GM23338 (cell line): ENCODE measurements at regions not wholly inside any gene's neighbourhood (a gene's known extent, or its start where the extent isn't known, plus 50 kb on each side); places are given as distances from the start of the nearest gene placed in this dataset.

ENCODE experiments used
- CREB1 ChIP-seq: fragments of 250-450 bp; sonication (Bioruptor Pico); IDR thresholded peaks from 2 replicates; pipeline ENCODE4 v1.5.0; 2020; ENCODE audit warnings: low read depth, mild to moderate bottlenecking, moderate library complexity
- CTCF ChIP-seq, 2 experiments: fragments of 200-600 bp in 1 of 2; sonication (generic) in 1 of 2; conservative IDR thresholded peaks; 2 replicates each; pipeline versions ENCODE4 v1.5.1 to v1.6.1; 2016 to 2017; ENCODE audit warnings: antibody characterized with exemption in 2 of 2, low read depth in 2 of 2, mild to moderate bottlenecking in 2 of 2, moderate library complexity in 1 of 2
- ETS1 ChIP-seq: IDR thresholded peaks from 2 replicates; pipeline ENCODE4 v1.6.1; 2016; ENCODE audit warnings: antibody characterized with exemption
- EZH2 ChIP-seq: fragments of 200-600 bp; sonication (generic); IDR thresholded peaks from one replicate; pipeline ENCODE4 v1.8.0; 2017; ENCODE audit warnings: antibody characterized with exemption, mild to moderate bottlenecking, low read depth; ENCODE audit not compliant: unreplicated experiment
- EZH2phosphoT487 ChIP-seq: fragments of 200-600 bp; sonication (generic); IDR thresholded peaks from one replicate; pipeline ENCODE4 v1.8.1; 2018; ENCODE audit warnings: antibody characterized with exemption; ENCODE audit not compliant: unreplicated experiment
- JUNB ChIP-seq: IDR thresholded peaks from one replicate; pipeline ENCODE4 v1.6.1; 2016; ENCODE audit warnings: antibody characterized with exemption; ENCODE audit not compliant: unreplicated experiment
- POLR2AphosphoS5 ChIP-seq: IDR thresholded peaks from 2 replicates; pipeline ENCODE4 v1.6.1; 2016; ENCODE audit warnings: antibody characterized with exemption, low read depth
- REST ChIP-seq: IDR thresholded peaks from one replicate; pipeline ENCODE4 v1.6.1; 2018; ENCODE audit warnings: antibody characterized with exemption; ENCODE audit not compliant: unreplicated experiment
- ZNF114 ChIP-seq: fragments of 250-450 bp; sonication (Bioruptor Pico); IDR thresholded peaks from 2 replicates; pipeline ENCODE4 v1.5.0; 2020; ENCODE audit warnings: mild to moderate bottlenecking, moderate library complexity

DNA sequence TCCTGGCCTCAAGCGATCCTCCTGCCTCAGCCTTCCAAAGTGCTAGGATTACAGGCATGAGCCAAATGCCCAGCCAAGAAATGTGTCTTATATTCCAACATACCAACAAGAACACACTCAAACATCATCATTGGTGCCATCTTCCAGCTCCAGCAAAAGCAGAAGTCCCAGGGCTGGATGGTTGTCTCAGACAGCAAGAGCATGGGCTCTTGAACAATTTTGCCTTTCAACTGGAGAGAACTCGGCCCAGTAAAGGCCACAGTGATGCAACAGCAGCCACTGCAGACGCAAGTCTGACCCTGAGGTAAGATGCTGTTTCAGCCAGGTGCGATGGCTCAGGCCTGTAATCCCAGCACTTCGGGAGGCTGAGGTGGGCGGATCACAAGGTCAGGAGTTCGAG is 52.8 kb upstream of the NFE2L3 start:
- TF ChIP-seq CTCF (conservative IDR thresholded peaks at IDR 0.05; ENCODE audit: low read depth in 2 of 2): no peak
- no peak for TF ChIP-seq POLR2AphosphoS5
- TF ChIP-seq EZH2: no peak
- no peak for TF ChIP-seq REST
- no peak for TF ChIP-seq CREB1 (CRISPR knock-in tag)
- no peak for TF ChIP-seq EZH2phosphoT487
- no peak for TF ChIP-seq ZNF114 (CRISPR knock-in tag)
- no peak for TF ChIP-seq JUNB
- TF ChIP-seq ETS1: no peak
